Left ventricle myocardium superior (tissue), 1 donor: ENCODE measurements at regions not wholly inside any gene's neighbourhood (a gene's known extent, or its start where the extent isn't known, plus 50 kb on each side); places are given as distances from the start of the nearest gene placed in this dataset.
"Not testable (repeated sequence)": the region's sequence is repeated elsewhere in the genome, so short reads cannot be mapped to it uniquely, and the experiment has no call there.

Experiments used
- ATAC-seq: fragments of 200-7000 bp; cut with Tn5 transposase; one replicate; pipeline ENCODE4 v1.9.1; 2020; ENCODE audit warnings: mild to moderate bottlenecking, moderate library complexity
- DNase-seq: peaks from one replicate; pipeline ENCODE4 v3.0.0-alpha.2; 2020
- intact Hi-C: fragments of 100-400 bp; cut with micrococcal nuclease; formaldehyde crosslinking; loops from one replicate; pipeline ENCODE4 v1.11.0; 2022
- donor health status: DM: no; HTN: yes; CAD: no; lungs with severe emphysema.

DNA sequence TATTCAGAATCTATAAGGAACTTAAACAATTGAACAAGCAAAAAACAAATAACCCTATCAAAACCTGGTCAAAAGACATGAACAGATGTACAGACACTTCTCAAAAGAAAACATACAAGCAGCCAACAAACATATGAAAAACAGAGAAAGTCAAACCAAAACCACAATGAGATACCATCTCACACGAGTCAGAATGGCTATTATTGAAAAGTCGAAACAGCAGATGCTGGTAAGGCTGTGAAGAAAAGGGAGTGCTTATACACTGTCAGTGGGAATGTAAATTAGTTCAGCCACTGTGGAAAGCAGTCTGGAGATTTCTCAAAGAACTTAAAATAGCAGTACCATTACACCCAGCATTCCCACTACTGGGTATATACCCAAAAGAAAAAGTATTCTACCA, 520.1 kb downstream of the LTN1 start:
- ATAC-seq, result not testable (repeated sequence)

DNA sequence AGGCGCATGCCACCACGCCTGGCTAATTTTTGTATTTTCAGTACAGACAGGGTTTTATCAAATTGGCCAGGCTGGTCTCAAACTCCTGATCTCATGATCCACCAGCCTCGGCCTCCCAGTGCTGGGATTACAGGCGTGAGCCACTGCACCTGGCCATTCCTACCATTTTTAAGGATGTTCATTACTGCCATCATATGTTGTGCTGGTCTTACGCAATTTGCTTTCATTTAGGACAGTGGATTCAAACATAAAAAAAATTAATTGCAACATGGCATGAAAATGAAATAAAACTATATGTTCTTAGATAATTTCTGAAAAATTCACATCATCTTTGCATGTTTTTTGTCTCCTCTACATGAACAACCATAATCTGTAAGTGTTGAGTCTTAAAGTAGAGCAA, 527.7 kb downstream of the LTN1 start:
- intact Hi-C loops, result no loop called here
- DNase-seq, result no peak
- ATAC-seq, result no peak

More for the DNA sequence above, 520.1 kb downstream of the LTN1 start:
- intact Hi-C loops, DNase-seq: not testable (repeated sequence)

DNA sequence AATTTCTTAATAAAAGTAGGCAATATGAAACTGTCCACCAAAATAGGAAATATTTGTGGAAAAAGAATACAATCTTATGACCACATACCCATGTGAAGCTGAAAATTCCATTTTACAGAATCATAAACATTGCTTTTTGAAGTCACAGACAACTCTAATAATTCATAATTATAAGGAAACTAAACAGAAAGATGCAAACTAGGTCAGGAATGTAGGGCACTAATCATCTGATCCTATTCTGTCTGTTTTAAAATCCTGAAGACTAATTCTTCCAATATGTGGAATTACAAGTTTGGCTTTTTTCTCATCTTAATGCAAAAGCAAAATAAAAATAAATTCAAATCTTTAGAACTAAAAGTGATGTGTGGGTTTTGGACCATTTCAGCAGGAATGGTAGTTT, 528.6 kb downstream of the LTN1 start:
- intact Hi-C loops, result no loop called here
- DNase-seq (no peak), ATAC-seq (no peak)

DNA sequence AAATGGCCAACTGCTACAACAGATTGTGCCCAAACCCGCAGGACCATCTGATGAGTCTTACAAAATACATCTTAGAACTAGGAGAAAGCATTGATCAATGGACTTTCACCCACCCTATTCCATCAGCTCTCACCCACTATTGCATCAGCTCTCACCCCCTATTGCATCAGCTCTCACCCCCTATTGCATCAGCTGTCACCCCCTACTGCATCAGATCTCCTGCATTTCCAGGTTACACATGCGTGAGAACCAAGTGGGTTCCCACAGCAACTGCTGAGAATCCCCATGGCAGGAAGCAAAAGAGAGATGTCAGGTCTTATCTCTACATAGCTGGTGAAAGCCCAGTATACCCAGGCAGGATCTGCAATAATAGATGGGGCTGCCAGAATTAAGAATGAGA, 533.5 kb downstream of the LTN1 start:
- intact Hi-C loops, result no loop called here
- ATAC-seq, result no peak
- no peak for DNase-seq

DNA sequence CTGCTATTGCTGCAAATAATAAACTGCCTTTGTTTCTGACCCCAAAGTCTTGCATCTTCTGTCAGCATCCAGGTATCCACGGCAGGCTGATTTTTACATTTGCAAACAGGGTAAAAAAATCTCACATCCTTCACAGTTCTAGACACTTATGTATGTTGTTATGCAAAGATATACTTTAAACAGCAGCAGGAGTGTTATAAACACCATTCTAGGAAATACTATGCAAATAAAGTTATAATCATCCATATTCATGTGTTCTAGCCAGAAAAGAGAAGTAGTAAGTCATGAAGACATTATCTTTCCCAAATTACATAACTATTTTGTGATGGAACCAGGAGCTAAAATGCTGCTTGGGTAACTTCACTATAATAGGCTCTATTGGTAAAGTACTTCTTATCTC, 534.2 kb downstream of the LTN1 start:
- ATAC-seq, result no peak

DNA sequence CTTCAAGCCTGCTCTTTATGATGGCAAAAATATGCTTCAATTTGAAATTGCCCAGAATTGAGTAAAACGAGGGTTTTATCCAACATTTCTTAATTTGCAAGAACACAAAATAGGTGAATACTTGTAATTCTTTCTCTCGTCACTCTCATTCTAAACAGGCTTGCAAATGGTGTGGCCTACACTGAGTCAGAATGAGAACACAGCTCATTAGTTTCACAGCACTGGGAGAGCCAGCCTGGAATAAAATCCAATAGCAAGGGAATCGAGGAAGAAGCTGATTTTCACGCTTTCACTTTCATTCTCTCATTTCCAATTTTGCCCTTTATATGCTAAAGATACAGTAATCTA, 537.5 kb downstream of the LTN1 start:
- DNase-seq (no peak), ATAC-seq (no peak)
- intact Hi-C loops, result no loop called here

More for the DNA sequence above, 534.2 kb downstream of the LTN1 start:
- DNase-seq, result no peak
- intact Hi-C loops, result no loop called here

DNA sequence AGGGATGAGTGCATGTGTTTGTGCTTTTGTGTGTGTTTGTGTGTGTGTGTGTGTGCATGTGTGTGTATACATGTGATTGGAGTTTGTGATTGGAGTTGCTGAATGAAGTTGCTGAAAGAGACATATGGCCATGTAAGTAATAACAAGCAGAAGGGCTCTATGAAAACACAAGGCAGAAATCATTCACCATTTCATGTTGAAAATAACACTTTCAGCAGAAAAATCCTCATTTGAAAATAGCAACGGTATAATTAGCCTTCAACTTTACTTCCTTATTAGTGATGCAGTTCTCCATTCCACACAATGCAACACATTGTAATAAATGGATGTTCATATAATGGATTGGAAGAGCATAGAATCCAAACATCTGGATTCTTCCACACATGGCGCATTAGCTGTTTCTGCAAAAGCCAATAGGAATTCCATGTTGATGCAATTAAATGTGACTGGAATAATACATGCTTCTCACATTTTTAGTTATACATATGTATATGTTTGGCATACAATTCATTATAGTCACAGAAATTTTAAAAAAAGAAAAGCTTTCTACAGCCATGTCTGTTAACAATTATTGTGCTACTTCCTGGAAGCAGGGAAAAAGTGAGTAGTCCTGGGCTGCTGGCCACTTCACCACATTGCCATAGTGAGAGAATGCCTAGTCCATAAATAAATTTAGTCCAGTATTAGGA, 538.0 kb downstream of the LTN1 start:
- ATAC-seq (no peak), DNase-seq (no peak)

DNA sequence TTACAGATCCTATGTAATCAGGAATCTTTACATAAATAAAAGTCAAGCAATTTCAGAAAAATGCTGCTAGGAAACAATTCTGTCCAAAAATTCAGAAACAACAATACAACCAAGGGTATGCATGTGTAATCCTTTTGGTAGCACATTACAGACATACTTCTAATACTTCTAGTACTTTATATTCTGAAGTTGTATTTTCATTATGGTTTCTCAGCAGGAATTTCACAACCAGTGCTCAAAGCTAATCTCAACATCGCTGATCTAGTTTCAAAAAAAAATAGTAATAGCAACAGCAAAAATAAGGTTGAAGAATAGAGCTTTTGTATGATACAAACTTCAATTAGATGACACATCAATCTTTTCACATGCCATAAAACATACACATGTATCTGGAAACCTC, 545.2 kb downstream of the LTN1 start:
- intact Hi-C loops, result no loop called here
- DNase-seq, result no peak
- ATAC-seq, result no peak

More for the DNA sequence above, 538.0 kb downstream of the LTN1 start:
- intact Hi-C loops, result no loop called here

DNA sequence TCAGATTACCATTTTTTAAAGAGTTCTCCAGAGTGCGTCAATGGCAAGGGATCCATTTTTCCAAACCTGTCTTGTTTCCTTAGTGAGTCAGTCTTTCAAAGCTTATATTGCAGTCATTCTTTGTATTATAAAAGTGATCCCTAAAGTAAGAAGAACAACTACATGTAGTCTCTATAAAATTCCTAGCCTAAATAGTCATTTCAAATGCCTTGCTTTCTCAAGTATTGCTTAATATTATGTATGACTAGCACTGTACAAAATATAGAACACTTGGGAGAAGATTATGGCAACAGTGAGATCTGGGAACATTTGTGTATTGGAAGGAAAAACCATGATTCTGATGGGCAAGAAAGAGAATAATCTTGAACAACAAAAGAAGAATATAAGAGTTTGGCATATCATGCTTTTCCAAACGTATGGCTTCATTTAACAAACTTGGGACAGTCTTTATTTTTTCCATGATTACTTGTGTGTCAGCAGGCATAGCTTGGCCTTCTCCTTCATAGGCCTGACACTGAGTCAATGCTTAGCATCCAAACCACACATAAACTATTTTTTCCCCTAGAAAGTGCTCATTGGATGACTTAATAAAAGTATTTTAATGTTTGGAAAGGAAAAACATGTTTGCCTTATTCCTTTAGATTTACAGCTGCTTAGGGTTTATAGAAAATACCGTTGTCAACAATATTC, 547.4 kb downstream of the LTN1 start:
- intact Hi-C loops, result no loop called here
- ATAC-seq (no peak), DNase-seq (no peak)

DNA sequence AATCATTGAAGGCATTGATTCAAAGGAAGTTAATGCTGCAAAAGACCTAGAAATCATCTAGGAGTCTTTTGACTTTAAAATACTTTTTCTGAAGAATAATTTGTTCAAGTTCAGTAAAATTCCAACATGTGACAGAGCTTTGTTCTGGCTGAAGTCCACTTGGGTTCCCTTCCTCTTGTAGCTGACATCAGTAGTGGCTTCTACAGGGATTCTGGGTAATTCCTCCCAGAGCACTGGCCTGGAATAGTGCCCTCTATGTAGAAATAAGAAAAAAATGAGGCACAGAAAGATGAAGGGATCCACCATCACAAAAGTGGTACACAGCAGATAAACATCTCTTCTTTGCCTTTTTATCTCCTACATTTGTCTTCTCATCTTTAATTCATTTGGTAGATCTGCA, 548.1 kb downstream of the LTN1 start:
- intact Hi-C loops, result no loop called here
- ATAC-seq (no peak), DNase-seq (no peak)

DNA sequence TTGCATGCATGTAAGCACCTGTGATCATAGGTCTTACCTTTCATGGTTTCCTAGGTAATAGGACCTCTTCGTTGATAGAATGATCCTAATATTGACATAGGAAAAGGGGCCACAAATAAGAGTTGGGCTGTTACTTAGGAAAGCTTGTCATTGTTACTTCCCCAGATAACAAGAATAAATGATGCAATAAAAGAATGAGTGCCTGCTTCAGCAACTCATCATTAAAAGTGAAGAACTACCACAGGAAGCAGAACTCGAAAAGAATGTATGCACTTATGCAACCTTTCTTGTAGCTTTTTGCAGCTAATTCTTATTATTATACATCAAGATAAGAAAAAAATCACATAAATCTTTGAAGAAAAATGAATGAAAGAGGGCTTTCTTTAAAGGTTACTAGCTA, 548.6 kb downstream of the LTN1 start:
- ATAC-seq, result no peak
- no peak for DNase-seq
- intact Hi-C loops, result no loop called here

DNA sequence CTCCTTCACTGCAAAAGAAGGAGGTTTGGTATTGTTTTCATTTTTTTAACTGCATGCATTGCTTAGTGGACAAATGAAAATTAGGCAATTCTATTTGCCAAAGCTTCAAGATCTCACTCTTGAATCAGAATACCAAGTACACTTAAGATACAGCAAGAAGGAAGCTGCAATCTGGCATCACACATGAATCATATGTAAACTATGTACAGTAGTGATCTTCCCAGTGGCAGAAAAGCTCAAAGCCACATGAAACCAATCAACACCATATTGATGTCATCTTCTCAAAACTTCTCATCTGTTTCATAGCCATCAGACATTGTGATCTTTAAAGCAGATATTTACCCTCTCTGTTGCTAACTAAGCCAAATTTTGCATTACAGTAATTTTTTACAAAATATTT, 550.1 kb downstream of the LTN1 start:
- intact Hi-C loops, result no loop called here
- no peak for ATAC-seq
- DNase-seq, result no peak

DNA sequence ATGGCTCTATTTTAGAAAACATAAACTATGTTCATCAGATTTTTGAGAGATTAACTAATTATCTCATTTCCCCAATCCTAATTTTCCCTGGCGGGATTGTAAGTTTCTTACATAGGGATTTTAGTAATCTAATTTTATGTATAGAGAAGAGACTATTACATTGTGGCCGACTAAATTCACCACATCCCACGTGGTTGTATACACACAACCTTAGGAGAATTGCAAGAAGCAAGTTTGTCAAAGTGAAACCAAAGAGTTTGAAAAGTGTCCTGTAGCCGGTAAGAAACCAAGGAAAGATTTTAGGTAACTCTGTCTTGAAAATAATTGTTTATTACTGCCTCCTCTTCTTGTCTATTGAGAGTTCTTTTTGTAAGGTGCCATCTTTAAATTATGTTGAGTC, 550.6 kb downstream of the LTN1 start:
- no peak for DNase-seq
- intact Hi-C loops, result no loop called here
- no peak for ATAC-seq

DNA sequence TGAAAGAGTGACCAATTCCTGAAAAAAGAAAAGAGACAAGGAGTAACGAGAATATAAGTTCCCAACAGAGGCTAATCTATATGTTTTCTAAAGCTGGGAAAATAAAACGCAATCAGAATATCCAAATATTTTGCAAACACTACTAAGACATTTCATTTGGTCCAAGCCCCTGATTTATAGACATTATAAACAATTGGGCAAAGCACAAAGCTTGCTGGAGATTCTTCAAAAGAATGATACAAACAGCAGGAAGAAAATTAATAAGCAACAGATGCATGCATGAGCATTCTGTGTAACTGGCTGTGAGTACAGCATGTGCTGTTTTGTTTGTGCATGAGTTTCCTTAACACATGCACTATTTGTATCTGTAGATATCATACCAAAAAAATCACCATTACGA, 552.9 kb downstream of the LTN1 start:
- DNase-seq, result no peak
- intact Hi-C loops, result no loop called here
- no peak for ATAC-seq

DNA sequence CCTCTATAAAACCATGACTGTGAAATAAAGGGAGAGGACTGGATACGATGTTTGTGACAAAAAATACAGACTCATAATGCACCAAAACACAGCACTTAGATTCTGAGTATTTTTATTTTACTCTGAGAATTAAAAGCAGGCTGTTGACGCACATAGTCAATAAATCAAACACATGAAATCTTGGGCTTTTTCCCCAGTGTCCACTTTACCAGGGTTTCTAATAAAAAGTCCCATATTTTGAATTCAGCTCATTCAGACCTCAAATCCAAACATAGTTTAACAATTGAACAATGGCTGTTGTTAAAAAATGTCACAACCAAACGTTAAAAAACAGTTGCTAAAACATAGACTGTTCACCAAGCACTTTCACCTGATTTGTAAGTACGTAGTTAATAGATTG, 553.4 kb downstream of the LTN1 start:
- intact Hi-C loops, result no loop called here
- ATAC-seq (no peak), DNase-seq (no peak)

DNA sequence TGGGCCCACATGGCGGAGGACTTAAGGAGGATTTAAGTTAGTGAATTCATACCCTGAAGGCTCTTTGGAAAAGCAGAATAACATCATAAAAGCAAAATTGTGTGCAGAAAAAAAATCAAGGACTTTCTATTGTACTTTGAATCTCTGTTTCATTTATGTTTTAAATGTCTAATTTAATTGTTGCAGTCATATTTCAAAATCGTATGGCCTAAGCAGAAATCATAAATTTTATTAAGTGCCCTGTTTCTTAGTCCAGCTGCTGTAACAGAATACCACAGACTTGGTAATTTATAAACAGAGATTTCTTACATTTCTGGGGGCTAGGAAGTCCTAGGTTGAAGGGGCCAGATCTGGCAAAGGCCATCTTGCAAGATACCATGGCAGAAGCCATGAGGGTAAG, 555.6 kb downstream of the LTN1 start:
- ATAC-seq (no peak), DNase-seq (no peak)

DNA sequence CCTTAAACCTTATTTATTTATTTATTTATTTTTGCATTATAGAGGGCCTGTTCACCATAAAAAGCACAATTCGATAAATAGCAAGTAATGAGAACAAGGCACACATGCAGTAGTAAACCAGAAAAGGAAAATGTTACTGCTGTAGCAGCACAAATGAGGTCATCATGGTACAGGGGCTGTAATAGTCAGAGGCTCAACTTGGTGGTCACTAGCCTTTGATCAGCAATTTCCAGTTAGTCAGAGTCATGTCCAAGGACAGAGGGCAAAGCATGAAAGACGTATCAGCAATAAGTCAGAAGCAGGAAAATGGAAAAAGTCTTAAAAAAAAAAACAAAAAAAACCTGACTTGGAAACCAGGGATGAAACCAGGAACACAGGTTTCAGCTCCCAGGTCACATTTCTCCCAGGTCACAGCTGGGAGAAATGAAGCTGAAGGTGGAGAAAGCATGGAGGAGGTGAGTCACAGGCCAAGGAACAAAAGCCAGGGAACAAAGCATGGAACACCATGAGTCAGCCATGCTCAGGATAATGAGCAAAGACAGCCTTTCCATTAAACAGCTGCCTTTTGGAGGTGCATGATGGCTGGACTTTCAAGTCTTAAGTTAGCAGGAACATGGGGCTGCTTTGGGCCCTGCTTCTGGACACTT, 556.3 kb downstream of the LTN1 start:
- DNase-seq (no peak), ATAC-seq (no peak)
- intact Hi-C loops, result no loop called here

More for the DNA sequence above, 555.6 kb downstream of the LTN1 start:
- intact Hi-C loops, result no loop called here

DNA sequence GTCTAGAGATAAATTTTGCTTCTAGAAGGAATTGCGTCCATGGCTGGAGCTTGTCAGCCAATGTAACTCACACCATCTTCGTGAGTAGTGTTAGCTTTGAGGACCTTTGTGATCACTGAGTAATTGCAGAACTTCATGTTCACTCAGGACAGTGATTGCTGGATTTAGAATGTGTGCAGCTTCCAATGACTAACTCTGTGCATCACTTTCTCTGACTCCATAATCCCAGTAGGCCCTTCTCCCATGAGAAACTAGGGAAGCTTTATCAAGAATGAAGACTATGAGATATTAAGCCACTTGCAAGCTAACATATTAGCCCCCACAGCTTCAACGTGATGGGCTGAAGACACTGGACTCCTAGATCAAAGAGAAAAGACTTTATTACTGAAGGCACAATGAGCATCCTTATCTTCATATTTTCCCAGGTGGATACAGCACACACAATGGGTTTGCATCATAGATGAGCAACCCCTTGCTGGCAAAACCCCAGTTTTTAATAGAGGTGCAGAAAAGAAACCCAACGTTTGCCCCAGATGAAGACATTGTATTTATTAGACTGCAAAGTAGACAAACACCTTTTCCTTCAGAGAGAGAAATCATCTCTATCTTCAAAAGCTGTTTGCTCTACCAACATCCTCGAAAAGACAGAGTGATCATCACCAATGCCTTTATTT, 561.0 kb downstream of the LTN1 start:
- ATAC-seq (no peak), DNase-seq (no peak)
- intact Hi-C loops, result no loop called here

DNA sequence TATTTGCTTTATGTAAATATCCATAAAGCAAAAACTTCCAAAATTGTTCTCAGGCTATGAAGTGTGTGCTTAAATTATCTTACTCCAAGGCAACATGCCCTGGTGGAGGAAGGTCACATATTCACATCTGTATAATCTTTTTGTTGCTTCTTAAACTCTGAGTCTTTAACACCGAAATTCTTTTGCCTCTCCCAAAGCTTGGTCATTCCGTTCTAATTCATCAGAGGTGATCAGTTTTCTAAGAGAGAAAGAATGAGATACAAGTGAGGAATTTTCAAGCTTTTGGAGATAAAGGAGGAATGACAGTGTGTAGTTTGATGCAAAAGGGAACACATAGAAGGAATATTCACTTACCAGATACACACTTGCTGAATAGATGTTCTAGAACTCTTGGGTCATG, 561.7 kb downstream of the LTN1 start:
- DNase-seq (no peak), ATAC-seq (no peak)
- intact Hi-C loops, result no loop called here

DNA sequence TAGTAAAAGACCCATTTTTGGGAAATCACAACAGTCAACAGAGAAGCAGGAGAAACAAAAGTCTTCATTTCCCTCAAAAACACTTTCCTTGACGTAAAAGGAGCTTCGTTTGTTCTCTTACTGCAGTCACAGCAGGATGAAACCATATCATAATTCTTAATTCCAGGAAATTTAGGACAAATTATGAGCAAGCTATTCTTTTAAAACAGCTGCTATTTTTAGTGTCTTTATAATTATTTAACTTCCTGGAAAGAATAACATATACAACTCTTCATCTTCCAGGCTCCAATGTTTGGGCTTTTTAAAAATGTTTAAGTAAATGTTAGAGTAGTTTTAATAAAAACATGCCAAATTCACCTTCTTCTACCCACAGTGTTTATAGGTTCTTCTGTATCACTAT, 563.5 kb downstream of the LTN1 start:
- intact Hi-C loops, result no loop called here
- ATAC-seq, result no peak
- DNase-seq, result no peak
